ENCODE measurements at regions not wholly inside any gene's neighbourhood (a gene's known extent, or its start where the extent isn't known, plus 50 kb on each side); places are given as distances from the start of the nearest gene placed in this dataset.

- no peak for TF ChIP-seq CTCF (IDR thresholded peaks at IDR 0.05; ENCODE audit: insufficient read depth, low read length, poor library complexity, severe bottlenecking)
- Histone ChIP-seq H3K36me3 (ENCODE audit: control insufficient read depth, insufficient read depth, low read length) (no peaks in the 10 kb centered on the region), H3K4me3 (replicated peaks; ENCODE audit: low read depth, low read length) (no peak overlapping the region), H3K27me3 (replicated peaks; ENCODE audit: control insufficient read depth, insufficient read depth, low read length) (no peaks in the 10 kb centered on the region; the same call in 1 of the 2 replicates)
- no peak for DNase-seq (ENCODE audit: extremely low read depth, insufficient read length)
Measured at GRCh38 chr2:71811726-71812125, 335.9 kb downstream of the CYP26B1 start.

DNA sequence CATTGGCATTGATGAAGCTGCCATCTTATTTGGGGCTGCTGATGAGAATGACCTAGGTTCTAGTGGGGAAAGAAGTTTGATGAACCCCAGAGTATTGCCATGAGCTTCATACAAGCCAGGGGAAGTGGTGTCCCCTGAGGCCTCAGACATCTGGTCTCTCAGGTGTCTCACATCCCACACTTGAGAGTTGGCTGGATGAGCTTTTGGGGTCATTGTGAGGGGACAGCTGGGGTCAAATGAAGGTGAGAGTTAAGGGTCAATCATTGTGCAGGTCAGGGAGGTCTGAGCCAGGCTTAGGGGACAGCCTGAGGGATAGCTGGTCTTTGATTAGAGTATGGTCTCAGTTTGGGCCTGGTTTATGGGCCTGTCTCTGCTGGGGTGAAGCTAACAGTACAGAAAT lies 336.5 kb downstream of the CYP26B1 start:
- TF ChIP-seq CTCF (IDR thresholded peaks at IDR 0.05; ENCODE audit: insufficient read depth, low read length, poor library complexity, severe bottlenecking): no peak
- Histone ChIP-seq H3K36me3 (ENCODE audit: control insufficient read depth, insufficient read depth, low read length) (no peaks in the 10 kb centered on the region), H3K27me3 (replicated peaks; ENCODE audit: control insufficient read depth, insufficient read depth, low read length) (no peaks in the 10 kb centered on the region; the same call in 1 of the 2 replicates), H3K4me3 (replicated peaks; ENCODE audit: low read depth, low read length) (no peak overlapping the region)
- DNase-seq (ENCODE audit: extremely low read depth, insufficient read length): no peak

DNA sequence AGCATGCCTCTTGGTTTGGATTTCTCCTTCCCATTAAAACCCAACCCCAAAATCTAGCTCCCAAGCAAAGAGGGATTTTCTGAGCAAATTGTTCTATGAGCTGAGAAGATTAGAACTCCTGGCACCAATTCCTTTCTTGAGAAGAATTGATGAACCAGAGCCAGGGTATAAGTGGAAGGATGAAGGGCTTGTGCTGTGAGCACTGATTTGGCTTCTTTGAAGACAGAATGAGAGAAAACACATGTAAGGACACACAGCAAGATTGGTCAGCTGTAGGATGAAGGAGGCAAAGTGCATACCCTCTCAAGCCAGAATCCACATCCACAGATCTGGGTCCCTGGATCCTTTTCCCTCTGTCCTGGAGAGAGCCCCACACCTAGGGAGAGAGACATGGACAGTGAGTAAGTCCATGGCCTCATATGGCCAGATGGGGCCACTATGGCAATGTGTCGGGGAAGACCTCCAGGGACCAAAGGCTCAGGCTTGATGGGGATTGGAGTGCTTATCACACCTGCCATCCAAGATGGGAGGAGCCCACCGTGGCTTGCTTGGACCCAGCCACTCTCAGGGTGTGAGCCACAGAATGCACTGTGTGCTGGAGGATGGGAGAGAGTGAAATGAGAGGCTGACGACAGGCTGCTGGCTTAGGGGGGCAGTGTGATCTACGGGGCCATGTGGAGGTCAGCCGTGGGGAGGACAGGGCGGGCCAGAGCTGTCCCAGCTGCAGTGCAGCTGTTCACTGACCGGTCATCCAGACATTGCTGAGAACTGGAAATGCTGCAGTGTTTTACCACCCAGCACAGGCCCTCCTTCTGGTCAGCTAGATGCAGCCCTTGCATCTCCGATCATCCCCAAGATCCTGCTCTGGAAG lies 339.8 kb downstream of the CYP26B1 start:
- Histone ChIP-seq H3K36me3 (ENCODE audit: control insufficient read depth, insufficient read depth, low read length) (no peaks in the 10 kb centered on the region), H3K27me3 (replicated peaks; ENCODE audit: control insufficient read depth, insufficient read depth, low read length) (no peaks in the 10 kb centered on the region), H3K4me3 (replicated peaks; ENCODE audit: low read depth, low read length) (no peak overlapping the region)
- DNase-seq (ENCODE audit: extremely low read depth, insufficient read length): no peak
- TF ChIP-seq CTCF (IDR thresholded peaks at IDR 0.05; ENCODE audit: insufficient read depth, low read length, poor library complexity, severe bottlenecking): no peak

GRCh38 chr2:71806432-71806831 lies 341.2 kb downstream of the CYP26B1 start:
- Histone ChIP-seq H3K36me3 (ENCODE audit: control insufficient read depth, insufficient read depth, low read length) (no peaks in the 10 kb centered on the region), H3K27me3 (replicated peaks; ENCODE audit: control insufficient read depth, insufficient read depth, low read length) (no peaks in the 10 kb centered on the region), H3K4me3 (replicated peaks; ENCODE audit: low read depth, low read length) (no peak overlapping the region)
- TF ChIP-seq CTCF (IDR thresholded peaks at IDR 0.05; ENCODE audit: insufficient read depth, low read length, poor library complexity, severe bottlenecking): no peak
- no peak for DNase-seq (ENCODE audit: extremely low read depth, insufficient read length)

DNA sequence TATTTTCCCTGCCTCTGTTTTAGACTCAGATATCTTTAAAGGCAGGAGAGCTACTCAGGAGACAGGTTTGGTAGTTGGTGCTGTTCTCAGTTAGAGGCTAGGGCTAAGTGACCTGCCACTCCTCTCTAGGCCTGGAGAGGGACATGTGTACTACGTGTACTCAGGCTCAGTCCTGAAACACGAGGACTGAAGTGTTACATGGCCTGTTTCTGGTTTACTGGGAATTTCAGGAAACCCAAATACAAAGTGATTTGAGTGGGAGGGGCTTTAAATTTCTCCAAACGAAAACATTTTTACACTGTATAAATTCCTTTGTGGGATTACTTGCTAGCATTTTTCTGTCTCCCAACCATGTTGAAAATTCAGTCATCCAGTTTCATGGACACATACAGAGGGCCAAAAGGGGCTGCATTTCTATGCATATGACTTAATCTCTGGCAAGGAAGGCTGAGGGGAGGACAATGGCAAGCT lies 343.3 kb downstream of the CYP26B1 start:
- no peaks in the 10 kb centered on the region for H3K36me3 ChIP-seq (ENCODE audit: control insufficient read depth, insufficient read depth, low read length)
- DNase-seq (ENCODE audit: extremely low read depth, insufficient read length): no peak
- TF ChIP-seq CTCF (IDR thresholded peaks at IDR 0.05; ENCODE audit: insufficient read depth, low read length, poor library complexity, severe bottlenecking): no peak
- H3K4me3 ChIP-seq (replicated peaks; ENCODE audit: low read depth, low read length): no peak overlapping the region
- H3K27me3 ChIP-seq (replicated peaks; ENCODE audit: control insufficient read depth, insufficient read depth, low read length): no peaks in the 10 kb centered on the region

All from GM06990 (cell line).